NCI-H1436 (cell line): ENCODE measurements at regions not wholly inside any gene's neighbourhood (a gene's known extent, or its start where the extent isn't known, plus 50 kb on each side); places are given as distances from the start of the nearest gene placed in this dataset.
"Not testable (repeated sequence)": the region's sequence is repeated elsewhere in the genome, so short reads cannot be mapped to it uniquely, and the experiment has no call there.

Experiments
- DNase-seq: peaks from one replicate; lab custom pipeline; 2025; lab: John Stamatoyannopoulos, UW

GRCh38 chr13:37216331-37216730, 110.9 kb upstream of the CSNK1A1L start:
- DNase-seq, result no peak

- DNase-seq, result no peak
Observed at GRCh38 chr13:37212826-37213225, 107.4 kb upstream of the CSNK1A1L start.

GRCh38 chr13:37211487-37211886, 106.0 kb upstream of the CSNK1A1L start:
- DNase-seq, result no peak

GRCh38 chr13:37209621-37210580, 104.4 kb upstream of the CSNK1A1L start:
- DNase-seq, result no peak

GRCh38 chr13:37207691-37208451, 102.4 kb upstream of the CSNK1A1L start:
- no peak for DNase-seq

GRCh38 chr13:37202264-37202663, 96.8 kb upstream of the CSNK1A1L start:
- no peak for DNase-seq

GRCh38 chr13:37201081-37201480, 95.6 kb upstream of the CSNK1A1L start:
- no peak for DNase-seq

- no peak for DNase-seq
Observed at GRCh38 chr13:37198629-37199028, 93.2 kb upstream of the CSNK1A1L start.

GRCh38 chr13:37195621-37196020, 90.2 kb upstream of the CSNK1A1L start:
- DNase-seq, result no peak

GRCh38 chr13:37194428-37194861, 89.0 kb upstream of the CSNK1A1L start:
- DNase-seq, result no peak

- DNase-seq, result no peak
Observed at GRCh38 chr13:37192956-37193355, 87.5 kb upstream of the CSNK1A1L start.

- DNase-seq, result no peak
Observed at GRCh38 chr13:37187621-37188020, 82.2 kb upstream of the CSNK1A1L start.

GRCh38 chr13:37187105-37187504, 81.6 kb upstream of the CSNK1A1L start:
- DNase-seq, result no peak

GRCh38 chr13:37181620-37182019, 76.2 kb upstream of the CSNK1A1L start:
- DNase-seq, result no peak

GRCh38 chr13:37179645-37180044, 74.2 kb upstream of the CSNK1A1L start:
- DNase-seq, result no peak

- DNase-seq, result no peak
Observed at GRCh38 chr13:37177125-37177524, 71.7 kb upstream of the CSNK1A1L start.

- no peak for DNase-seq
Observed at GRCh38 chr13:37175996-37176395, 70.5 kb upstream of the CSNK1A1L start.

- no peak for DNase-seq
Observed at GRCh38 chr13:37173214-37173613, 67.8 kb upstream of the CSNK1A1L start.

GRCh38 chr13:37172226-37172625, 66.8 kb upstream of the CSNK1A1L start:
- DNase-seq, result not testable (repeated sequence)

- no peak for DNase-seq
Observed at GRCh38 chr13:37168926-37169325, 63.5 kb upstream of the CSNK1A1L start.

GRCh38 chr13:37168151-37168550, 62.7 kb upstream of the CSNK1A1L start:
- DNase-seq, result no peak

- no peak for DNase-seq
Observed at GRCh38 chr13:37164635-37165034, 59.2 kb upstream of the CSNK1A1L start.
